Activated CD4-positive, alpha-beta T cell treated with anti-CD3 and anti-CD28 coated beads for 36 hours (primary cell): ENCODE measurements at regions not wholly inside any gene's neighbourhood (a gene's known extent, or its start where the extent isn't known, plus 50 kb on each side); places are given as distances from the start of the nearest gene placed in this dataset.

Source experiments
- ATAC-seq: fragments of 200-7000 bp; cut with Tn5 transposase; one replicate; pipeline ENCODE4 v1.10.0; 2021; ENCODE audit warnings: mild to moderate bottlenecking, moderate library complexity
- CTCF ChIA-PET: fragments of 350-600 bp; sonication (Branson Sonifier 250); formaldehyde crosslinking; loops from one replicate; lab custom pipeline; 2021; ENCODE audit warnings: antibody characterized with exemption; lab: Charles Lee
- POLR2A ChIA-PET: fragments of 350-600 bp; sonication (Branson Sonifier 250); formaldehyde crosslinking; loops from one replicate; lab custom pipeline; 2021; ENCODE audit warnings: antibody characterized with exemption, inconsistent platforms; lab: Charles Lee
- DNase-seq: peaks from one replicate; pipeline ENCODE4 v3.0.0-alpha.2; 2020
- H3K27ac Mint-ChIP-seq: one replicate; pipeline ENCODE4 v1.8.0; 2021; ENCODE audit warnings: mixed read lengths
- H3K27me3 Mint-ChIP-seq: one replicate; pipeline ENCODE4 v1.8.0; 2021; ENCODE audit warnings: mixed read lengths
- H3K36me3 Mint-ChIP-seq: one replicate; pipeline ENCODE4 v1.8.0; 2021; ENCODE audit warnings: low read depth, mixed read lengths
- H3K4me1 Mint-ChIP-seq: one replicate; pipeline ENCODE4 v1.8.0; 2021; ENCODE audit warnings: mixed read lengths
- H3K4me3 Mint-ChIP-seq: one replicate; pipeline ENCODE4 v1.8.0; 2021; ENCODE audit warnings: mild to moderate bottlenecking, moderate library complexity, mixed read lengths
- H3K9me3 Mint-ChIP-seq: one replicate; pipeline ENCODE4 v1.8.0; 2021; ENCODE audit warnings: low read depth, mixed read lengths
- intact Hi-C, 2 experiments: fragments of 100-400 bp; cut with DNase I in 1 of 2; cut with micrococcal nuclease in 1 of 2; formaldehyde crosslinking; loops; one replicate each; pipeline versions ENCODE4 v1.14.2 to v1.15.1; 2022 to 2024; cut with DNase I, micrococcal nuclease

DNA sequence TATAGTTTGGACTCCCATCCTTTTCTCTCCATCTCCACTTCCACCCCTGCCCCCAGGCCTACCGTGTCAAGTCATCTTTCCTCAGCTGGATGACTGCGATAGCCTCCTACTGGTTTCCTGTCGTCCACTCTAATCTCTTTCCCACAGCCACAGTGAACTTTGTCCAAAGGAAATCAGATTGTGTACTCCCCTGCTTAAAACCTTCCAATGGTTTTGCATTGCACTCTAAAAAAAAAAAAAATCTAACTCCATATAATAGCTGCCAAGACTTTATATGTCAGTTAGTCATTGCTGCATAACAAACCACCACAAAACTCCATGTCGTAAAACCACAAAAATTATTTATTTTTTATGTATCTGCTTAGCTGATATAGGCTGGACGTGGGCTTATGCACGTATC, 160.2 kb upstream of the CCDC68 start:
- Mint-ChIP-seq H3K27ac (no peak overlapping the region), H3K4me3 (no peak overlapping the region), H3K36me3 (no peaks in the 10 kb centered on the region), H3K4me1 (no peaks in the 10 kb centered on the region), H3K9me3 (no peaks in the 10 kb centered on the region), H3K27me3 (no peaks in the 10 kb centered on the region)
- CTCF ChIA-PET, result interaction anchor here (0.7 kb wide), 1 partner anchor 10 kb away, joined by 4 read pairs; no protein-coding TSS in a partner anchor
- intact Hi-C loops, result no loop called here
- no peak for DNase-seq
- POLR2A ChIA-PET, result no interaction called here
- ATAC-seq, result no peak

DNA sequence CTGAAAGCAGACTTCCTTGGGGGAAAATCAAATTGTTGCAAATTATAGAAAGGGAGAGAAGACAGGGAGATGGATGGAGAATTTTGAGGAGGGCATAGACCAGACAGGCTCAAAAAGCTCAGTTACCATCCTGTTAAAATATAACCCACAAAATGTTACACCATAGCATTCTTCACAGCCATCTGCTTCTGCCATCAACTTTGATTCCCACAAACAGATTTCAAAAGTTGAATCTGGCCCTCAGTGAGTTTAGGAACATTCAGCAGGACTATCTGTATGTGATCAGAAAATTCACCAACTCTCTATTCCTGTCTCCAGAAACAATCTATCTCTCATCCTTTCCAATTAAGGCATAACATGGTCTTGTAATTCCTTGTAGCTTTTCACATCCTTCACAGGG, 159.8 kb upstream of the CCDC68 start:
- H3K27me3 Mint-ChIP-seq, result no peaks in the 10 kb centered on the region
- H3K4me1 Mint-ChIP-seq, result no peaks in the 10 kb centered on the region
- no peaks in the 10 kb centered on the region for H3K9me3 Mint-ChIP-seq
- ATAC-seq (no peak), DNase-seq (no peak)
- no peaks in the 10 kb centered on the region for H3K36me3 Mint-ChIP-seq
- H3K27ac Mint-ChIP-seq, result no peak overlapping the region
- H3K4me3 Mint-ChIP-seq, result no peak overlapping the region
- intact Hi-C loops, result no loop called here
- ChIA-PET POLR2A (no interaction called here), CTCF (interaction anchor here (0.7 kb wide), 1 partner anchor 10 kb away, joined by 4 read pairs; no protein-coding TSS in a partner anchor)

DNA sequence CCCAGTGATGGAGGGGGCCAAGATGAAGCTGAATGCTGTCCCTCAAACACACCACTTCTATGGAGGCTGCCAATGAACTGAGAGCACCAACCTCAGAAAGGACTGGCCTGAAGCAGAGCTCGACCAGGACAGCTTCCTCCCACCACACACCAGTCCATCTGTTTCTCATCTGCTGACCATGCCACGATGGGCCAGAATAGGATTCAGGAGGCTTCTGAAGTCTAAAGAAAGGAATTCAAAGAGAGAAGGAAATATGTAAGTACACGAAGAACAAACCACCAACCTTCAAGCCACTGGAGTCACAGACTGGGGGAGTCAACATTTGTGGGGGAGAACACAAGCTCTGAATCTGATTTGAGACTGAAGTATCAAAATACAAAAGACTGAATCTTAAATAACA, 157.6 kb upstream of the CCDC68 start:
- DNase-seq, result no peak
- intact Hi-C loops, result no loop called here
- H3K36me3 Mint-ChIP-seq, result no peaks in the 10 kb centered on the region
- H3K4me1 Mint-ChIP-seq, result no peaks in the 10 kb centered on the region
- no peak for ATAC-seq
- ChIA-PET CTCF (no interaction called here), POLR2A (no interaction called here)
- H3K9me3 Mint-ChIP-seq, result no peaks in the 10 kb centered on the region
- no peak overlapping the region for H3K4me3 Mint-ChIP-seq
- H3K27me3 Mint-ChIP-seq, result no peaks in the 10 kb centered on the region
- H3K27ac Mint-ChIP-seq, result no peak overlapping the region

DNA sequence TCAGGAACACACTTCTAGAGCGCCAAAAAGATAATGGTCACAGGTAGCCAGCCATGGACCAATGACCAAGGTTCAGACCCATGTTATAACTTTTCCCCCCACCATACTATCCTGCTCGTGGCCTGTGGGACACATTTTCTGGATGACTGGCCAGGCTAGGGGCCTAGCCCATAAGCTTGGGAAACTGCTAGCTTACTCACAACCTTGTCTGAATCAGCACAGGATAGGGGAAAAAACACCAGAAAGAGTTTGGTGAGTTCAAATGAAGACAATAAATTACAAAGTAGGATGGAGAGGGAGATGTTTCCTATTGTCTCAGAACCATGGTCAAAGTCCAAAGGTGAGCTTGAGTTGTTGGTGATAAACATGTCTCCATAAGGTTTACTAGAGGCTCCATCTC, 156.3 kb upstream of the CCDC68 start:
- no peak overlapping the region for H3K4me3 Mint-ChIP-seq
- H3K27me3 Mint-ChIP-seq, result no peaks in the 10 kb centered on the region
- CTCF ChIA-PET, result no interaction called here
- intact Hi-C loops, result no loop called here
- no peaks in the 10 kb centered on the region for H3K4me1 Mint-ChIP-seq
- H3K36me3 Mint-ChIP-seq, result no peaks in the 10 kb centered on the region
- no peaks in the 10 kb centered on the region for H3K9me3 Mint-ChIP-seq
- POLR2A ChIA-PET, result interaction anchor here (0.7 kb wide), 1 partner anchor 361 kb away, joined by 3 read pairs; no protein-coding TSS in a partner anchor
- no peak overlapping the region for H3K27ac Mint-ChIP-seq
- no peak for ATAC-seq
- no peak for DNase-seq

DNA sequence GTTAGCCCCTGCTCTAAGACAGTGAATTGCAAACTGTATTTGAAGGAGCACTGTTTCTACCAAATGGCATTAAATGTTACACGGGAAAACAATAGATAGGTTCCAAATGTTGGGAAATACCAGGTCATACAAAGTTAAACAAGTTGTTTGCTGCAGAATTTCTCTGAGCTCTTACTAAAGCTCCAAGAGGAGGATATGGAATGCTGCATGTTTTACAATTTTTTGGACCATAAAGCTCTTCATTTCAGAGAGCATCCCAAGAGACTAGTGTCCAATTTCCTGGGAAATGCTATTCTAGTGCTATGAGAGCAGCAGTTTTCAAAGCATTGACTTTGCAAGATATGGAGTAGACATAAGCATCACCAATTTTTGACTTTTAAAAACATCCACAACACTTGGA, 155.6 kb upstream of the CCDC68 start:
- no peaks in the 10 kb centered on the region for H3K9me3 Mint-ChIP-seq
- ChIA-PET POLR2A (no interaction called here), CTCF (no interaction called here)
- DNase-seq (no peak), ATAC-seq (no peak)
- no peaks in the 10 kb centered on the region for H3K36me3 Mint-ChIP-seq
- intact Hi-C loops, result no loop called here
- no peaks in the 10 kb centered on the region for H3K27me3 Mint-ChIP-seq
- H3K27ac Mint-ChIP-seq, result no peak overlapping the region
- H3K4me1 Mint-ChIP-seq, result no peaks in the 10 kb centered on the region
- H3K4me3 Mint-ChIP-seq, result no peak overlapping the region

DNA sequence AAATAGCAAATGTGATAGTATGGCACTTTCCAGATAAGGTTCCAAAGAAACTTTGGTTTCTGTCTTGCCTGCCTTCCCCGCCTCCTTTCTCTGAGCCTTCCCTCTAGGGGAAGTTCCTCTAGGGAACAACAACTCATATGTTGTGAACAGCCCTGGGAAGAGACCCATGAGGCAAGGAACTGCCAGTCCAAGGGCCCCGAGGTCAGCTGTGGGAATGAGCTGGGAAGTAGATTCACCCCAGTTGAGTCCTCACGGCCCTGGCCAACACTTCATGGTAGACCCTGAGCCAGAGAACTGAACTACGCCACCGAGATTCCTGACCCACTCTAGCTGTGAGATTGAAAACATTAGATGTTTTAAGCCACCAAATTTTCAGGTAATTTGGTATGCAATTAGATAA, 154.5 kb upstream of the CCDC68 start:
- no peaks in the 10 kb centered on the region for H3K4me1 Mint-ChIP-seq
- no peak overlapping the region for H3K27ac Mint-ChIP-seq
- no peak overlapping the region for H3K4me3 Mint-ChIP-seq
- no peak for ATAC-seq
- H3K36me3 Mint-ChIP-seq, result no peaks in the 10 kb centered on the region
- POLR2A ChIA-PET, result no interaction called here
- no peak for DNase-seq
- CTCF ChIA-PET, result no interaction called here
- intact Hi-C loops, result no loop called here
- H3K27me3 Mint-ChIP-seq, result no peaks in the 10 kb centered on the region
- H3K9me3 Mint-ChIP-seq, result no peaks in the 10 kb centered on the region

DNA sequence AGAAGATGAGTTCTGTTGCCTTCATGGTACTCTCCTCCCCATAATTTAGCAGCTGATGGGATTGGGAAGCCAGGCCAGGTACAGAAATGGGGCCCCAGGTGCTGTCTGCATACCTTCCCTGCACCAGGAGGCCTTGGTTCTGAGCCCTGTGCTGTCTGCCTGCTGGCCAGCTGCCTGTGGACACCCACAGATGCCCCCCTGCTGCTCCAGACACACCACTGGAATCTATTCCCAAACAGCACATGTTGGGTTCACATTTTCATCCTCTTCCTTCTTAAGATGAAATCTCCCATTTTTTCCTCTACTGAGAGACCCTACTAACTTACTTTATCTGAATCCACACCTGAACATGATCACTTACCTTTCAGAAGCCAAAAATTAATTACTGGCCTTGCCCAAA, 152.0 kb upstream of the CCDC68 start:
- CTCF ChIA-PET, result no interaction called here
- H3K4me1 Mint-ChIP-seq, result no peaks in the 10 kb centered on the region
- H3K27ac Mint-ChIP-seq, result no peak overlapping the region
- H3K4me3 Mint-ChIP-seq, result no peak overlapping the region
- DNase-seq, result no peak
- no peaks in the 10 kb centered on the region for H3K36me3 Mint-ChIP-seq
- no peaks in the 10 kb centered on the region for H3K9me3 Mint-ChIP-seq
- POLR2A ChIA-PET, result no interaction called here
- no peaks in the 10 kb centered on the region for H3K27me3 Mint-ChIP-seq
- ATAC-seq, result no peak
- intact Hi-C loops, result no loop called here

DNA sequence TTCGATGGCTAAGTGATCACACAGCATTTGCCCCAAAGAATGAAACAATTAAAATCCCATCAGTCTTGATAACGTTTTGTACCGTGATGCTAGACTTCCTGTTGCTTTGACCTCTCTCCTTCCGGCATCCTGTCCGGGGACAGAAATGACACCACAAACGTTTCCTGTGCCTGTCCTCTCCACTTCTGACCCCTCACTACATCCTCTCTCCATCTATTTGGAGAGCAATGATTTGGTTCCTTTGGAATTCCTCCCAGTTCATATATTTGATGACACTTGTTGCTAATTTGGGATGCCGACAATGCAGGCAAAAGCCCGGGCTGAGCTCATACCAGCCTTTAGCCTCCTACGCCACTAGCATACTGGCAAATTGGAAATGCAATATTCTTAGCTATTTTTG, 151.2 kb upstream of the CCDC68 start:
- intact Hi-C loops, result no loop called here
- ATAC-seq, result no peak
- POLR2A ChIA-PET, result no interaction called here
- Mint-ChIP-seq H3K27ac (no peak overlapping the region), H3K4me3 (no peak overlapping the region), H3K4me1 (no peaks in the 10 kb centered on the region), H3K36me3 (no peaks in the 10 kb centered on the region), H3K27me3 (no peaks in the 10 kb centered on the region), H3K9me3 (no peaks in the 10 kb centered on the region)
- DNase-seq, result no peak
- CTCF ChIA-PET, result no interaction called here

DNA sequence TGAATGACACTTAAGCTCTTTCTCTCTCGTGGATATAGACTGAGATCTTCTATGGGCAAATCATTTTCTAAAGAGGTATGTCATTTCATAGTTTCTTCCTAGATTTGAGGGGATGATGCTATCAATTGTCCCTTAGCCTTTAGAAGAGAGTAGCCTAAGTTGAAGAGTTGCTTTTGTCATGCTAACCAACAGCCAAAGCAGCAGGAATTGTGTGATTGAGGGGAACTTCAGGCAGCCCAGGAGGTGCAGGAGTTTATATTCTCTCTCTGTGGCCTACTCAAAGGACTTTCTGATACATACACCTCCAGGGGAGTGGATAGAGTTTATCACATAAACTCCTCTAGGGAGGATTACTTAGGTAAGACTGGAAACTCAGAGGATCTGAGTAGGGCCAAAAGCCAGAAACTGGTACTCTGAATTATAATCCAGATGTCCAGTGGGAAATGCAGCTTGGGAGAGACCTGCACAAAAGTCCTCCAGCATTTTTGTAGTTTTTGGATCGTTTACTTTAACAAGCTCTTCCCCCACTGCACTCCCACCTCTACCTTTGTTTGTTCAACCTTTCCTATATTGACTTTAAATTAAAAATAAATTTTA, 150.7 kb upstream of the CCDC68 start:
- ATAC-seq (no peak), DNase-seq (no peak)
- Mint-ChIP-seq H3K9me3 (no peaks in the 10 kb centered on the region), H3K27me3 (no peaks in the 10 kb centered on the region), H3K27ac (no peak overlapping the region), H3K4me3 (no peak overlapping the region), H3K36me3 (no peaks in the 10 kb centered on the region), H3K4me1 (no peaks in the 10 kb centered on the region)
- CTCF ChIA-PET, result no interaction called here
- POLR2A ChIA-PET, result no interaction called here
- intact Hi-C loops, result no loop called here

DNA sequence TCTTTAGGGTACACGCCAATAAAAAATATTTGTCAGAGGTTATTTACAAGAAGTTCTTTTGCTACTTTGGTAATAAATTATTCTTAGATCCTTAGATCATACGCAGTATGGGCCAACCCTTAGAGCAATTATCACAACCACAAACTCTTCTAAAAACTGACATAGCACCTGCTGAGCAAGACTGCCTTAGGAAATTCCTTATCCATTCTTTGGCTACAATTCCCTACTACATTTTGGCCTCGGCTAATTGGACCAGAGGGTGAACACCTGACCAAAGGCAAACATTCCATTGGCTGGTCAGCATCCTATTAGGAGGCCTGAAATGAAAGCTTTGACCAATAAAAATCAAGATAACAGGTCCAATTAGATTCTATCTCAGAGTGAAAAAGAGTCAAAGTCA, 147.6 kb upstream of the CCDC68 start:
- CTCF ChIA-PET, result no interaction called here
- intact Hi-C loops, result no loop called here

DNA sequence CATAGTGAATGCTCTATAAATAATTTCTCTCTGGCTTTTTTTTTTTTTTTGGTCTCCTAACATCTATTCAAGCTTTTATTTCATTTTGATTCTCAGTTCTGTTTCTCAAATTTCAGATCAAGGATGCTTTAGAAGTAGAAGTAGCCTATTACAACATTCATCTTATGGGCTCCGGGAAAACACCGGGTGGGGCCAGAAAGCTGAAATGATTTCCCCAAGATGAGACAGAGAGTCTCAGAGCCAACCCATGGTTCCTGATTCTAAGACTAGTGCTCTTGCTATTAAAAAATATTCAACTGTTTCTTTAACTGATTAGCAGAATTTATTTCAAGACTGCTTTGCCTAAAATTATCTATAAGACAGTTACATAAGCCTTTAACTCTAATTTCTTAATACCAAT, 147.2 kb upstream of the CCDC68 start:
- H3K9me3 Mint-ChIP-seq, result no peaks in the 10 kb centered on the region
- H3K36me3 Mint-ChIP-seq, result no peaks in the 10 kb centered on the region
- DNase-seq, result no peak
- no peak for ATAC-seq
- H3K4me3 Mint-ChIP-seq, result no peak overlapping the region
- POLR2A ChIA-PET, result no interaction called here
- H3K27me3 Mint-ChIP-seq, result peaks cover 2% of the 10 kb centered on the region
- intact Hi-C loops, result no loop called here
- no peak overlapping the region for H3K27ac Mint-ChIP-seq
- CTCF ChIA-PET, result no interaction called here
- H3K4me1 Mint-ChIP-seq, result no peaks in the 10 kb centered on the region

More for the DNA sequence above, 147.6 kb upstream of the CCDC68 start:
- POLR2A ChIA-PET, result no interaction called here
- Mint-ChIP-seq H3K36me3 (no peaks in the 10 kb centered on the region), H3K27me3 (peaks cover 2% of the 10 kb centered on the region), H3K4me3 (no peak overlapping the region), H3K9me3 (no peaks in the 10 kb centered on the region), H3K27ac (no peak overlapping the region), H3K4me1 (no peaks in the 10 kb centered on the region)
- no peak for DNase-seq
- no peak for ATAC-seq

DNA sequence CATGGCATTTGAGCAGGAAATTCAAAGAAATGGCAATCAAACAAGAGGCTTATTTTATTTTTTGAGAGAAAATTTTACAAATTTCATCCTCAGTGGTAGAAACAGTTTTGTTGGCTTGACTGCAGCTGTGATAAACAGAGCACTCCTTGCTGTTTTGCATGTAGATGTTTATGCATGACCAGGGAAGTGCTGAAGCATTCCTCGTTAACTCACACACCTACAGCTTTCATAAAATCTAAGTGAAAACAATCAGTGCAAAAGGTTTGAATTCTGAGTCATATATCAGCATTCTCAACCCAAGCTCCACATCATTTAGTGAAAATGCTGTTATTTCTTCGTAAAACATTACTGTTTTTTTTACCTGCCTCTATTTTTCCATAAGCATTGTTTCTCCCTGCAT, 146.6 kb upstream of the CCDC68 start:
- Mint-ChIP-seq H3K9me3 (no peaks in the 10 kb centered on the region), H3K27me3 (peaks cover 2% of the 10 kb centered on the region), H3K4me1 (no peaks in the 10 kb centered on the region), H3K4me3 (no peak overlapping the region), H3K27ac (no peak overlapping the region), H3K36me3 (no peaks in the 10 kb centered on the region)
- CTCF ChIA-PET, result no interaction called here
- DNase-seq (no peak), ATAC-seq (no peak)
- POLR2A ChIA-PET, result no interaction called here
- intact Hi-C loops, result no loop called here
